Ovary (tissue), 7 donors: ENCODE measurements at regions not wholly inside any gene's neighbourhood (a gene's known extent, or its start where the extent isn't known, plus 50 kb on each side); places are given as distances from the start of the nearest gene placed in this dataset.
"Not testable (repeated sequence)": the region's sequence is repeated elsewhere in the genome, so short reads cannot be mapped to it uniquely, and the experiment has no call there.

Experiments used
- DNase-seq, 5 donors: peaks; one replicate each; pipeline ENCODE4 v3.0.0-alpha.2; 2019 to 2020
- H3K27ac ChIP-seq, 2 donors: fragments of 200-600 bp; one replicate each; pipeline versions ENCODE4 v1.5.1 to v1.8.0; 2019 to 2022
- H3K27me3 ChIP-seq: fragments of 200-600 bp; one replicate; pipeline ENCODE4 v1.8.0; 2022
- H3K36me3 ChIP-seq: fragments of 200-600 bp; sonication (generic); one replicate; pipeline ENCODE4 v1.5.1; 2019
- H3K4me1 ChIP-seq: one replicate; pipeline ENCODE4 v1.8.1; 2013; ENCODE audit warnings: mild to moderate bottlenecking, moderate library complexity; ENCODE audit not compliant: insufficient read depth
- H3K4me3 ChIP-seq: fragments of 200-600 bp; sonication (generic); one replicate; pipeline ENCODE4 v1.5.1; 2017
- H3K9me3 ChIP-seq, 2 donors: fragments of 200-600 bp in 1 of 2; sonication (generic) in 1 of 2; one replicate each; pipeline versions ENCODE4 v1.5.1 to v1.8.1; 2013 to 2019; ENCODE audit warnings: mild to moderate bottlenecking in 1 of 2, moderate library complexity in 1 of 2
- EP300 ChIP-seq: sonication (generic); formaldehyde crosslinking; IDR thresholded peaks from one replicate; pipeline ENCODE4 v1.6.1; 2017; ENCODE audit warnings: antibody characterized with exemption
- POLR2A ChIP-seq: fragments of 450-650 bp; IDR thresholded peaks from one replicate; pipeline ENCODE4 v1.6.1; 2017; ENCODE audit warnings: antibody characterized with exemption, mild to moderate bottlenecking, moderate library complexity
- WGBS, 3 donors: extraction: QIAGEN DNeasy Blood & Tissue Kit in 1 of 3; methylation state at CpG; one replicate each; pipeline versions ENCODE4 v1.1.5 to v1.1.7; 2013 to 2017; 5-methylcytosine and 5-hydroxymethylcytosine counted together
- intact Hi-C, 4 donors: fragments of 100-400 bp; cut with DNase I; formaldehyde crosslinking; loops; one replicate each; pipeline versions ENCODE4 v1.11.0 to v1.15.1; 2022 to 2023
- TF ChIP-seq, protein P1 (sequence below), 3 donors: fragments of 450-650 bp in 2 of 3; fragments of 200-600 bp in 1 of 3; IDR thresholded peaks; one replicate each; pipeline versions ENCODE4 v1.5.1 to v1.8.0; 2016 to 2022; ENCODE audit warnings: antibody characterized with exemption in 3 of 3, mild to moderate bottlenecking in 1 of 3
- donor health status: DM: no; HTN: no; CAD: no; lungs with moderate emphysema.
- donor health status: DM: no; HTN: no; CAD: no.
- donor health status: Bipolar disorder and iron deficiency.
- donor health status: DM: no; HTN: no; CAD: no.
- donor health status: DM: yes; HTN: yes; CAD: no.

DNA sequence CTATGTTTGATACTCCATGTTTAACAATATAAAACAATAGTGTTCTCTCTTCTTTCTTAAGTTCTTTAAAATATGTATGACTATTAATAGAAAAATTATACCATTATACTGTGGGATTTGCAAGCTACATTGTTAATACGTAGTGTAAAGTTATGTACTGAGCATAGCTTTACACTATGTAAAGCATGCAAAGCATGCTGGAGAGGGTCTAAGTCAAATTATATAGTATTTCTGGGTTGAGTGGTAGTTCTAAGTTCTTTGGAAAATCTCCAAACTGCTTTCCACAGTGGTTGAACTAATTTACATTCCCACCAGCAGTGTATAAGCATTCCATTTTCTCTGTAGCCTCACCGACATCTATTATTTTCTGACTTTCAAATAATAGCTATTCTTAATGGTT, 253.0 kb downstream of the RAP2B start:
- TF ChIP-seq EP300 = no peak
- no peak for TF ChIP-seq POLR2A
- TF ChIP-seq, protein P1, sequence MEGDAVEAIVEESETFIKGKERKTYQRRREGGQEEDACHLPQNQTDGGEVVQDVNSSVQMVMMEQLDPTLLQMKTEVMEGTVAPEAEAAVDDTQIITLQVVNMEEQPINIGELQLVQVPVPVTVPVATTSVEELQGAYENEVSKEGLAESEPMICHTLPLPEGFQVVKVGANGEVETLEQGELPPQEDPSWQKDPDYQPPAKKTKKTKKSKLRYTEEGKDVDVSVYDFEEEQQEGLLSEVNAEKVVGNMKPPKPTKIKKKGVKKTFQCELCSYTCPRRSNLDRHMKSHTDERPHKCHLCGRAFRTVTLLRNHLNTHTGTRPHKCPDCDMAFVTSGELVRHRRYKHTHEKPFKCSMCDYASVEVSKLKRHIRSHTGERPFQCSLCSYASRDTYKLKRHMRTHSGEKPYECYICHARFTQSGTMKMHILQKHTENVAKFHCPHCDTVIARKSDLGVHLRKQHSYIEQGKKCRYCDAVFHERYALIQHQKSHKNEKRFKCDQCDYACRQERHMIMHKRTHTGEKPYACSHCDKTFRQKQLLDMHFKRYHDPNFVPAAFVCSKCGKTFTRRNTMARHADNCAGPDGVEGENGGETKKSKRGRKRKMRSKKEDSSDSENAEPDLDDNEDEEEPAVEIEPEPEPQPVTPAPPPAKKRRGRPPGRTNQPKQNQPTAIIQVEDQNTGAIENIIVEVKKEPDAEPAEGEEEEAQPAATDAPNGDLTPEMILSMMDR (IDR thresholded peaks at IDR 0.05) = no peak
- Histone ChIP-seq H3K9me3 (no peaks in the 10 kb centered on the region), H3K27me3 (no peaks in the 10 kb centered on the region), H3K4me1 (no peaks in the 10 kb centered on the region), H3K36me3 (no peaks in the 10 kb centered on the region), H3K27ac (no peak overlapping the region), H3K4me3 (no peak overlapping the region)
- WGBS, 3 donors = 88 to 95% (median 91%) methylated on average over 2 of the region's 2 CpGs
- no peak for DNase-seq
- intact Hi-C loops = no loop called here

- no peak overlapping the region for H3K4me3 ChIP-seq
- H3K36me3 ChIP-seq = no peaks in the 10 kb centered on the region
- H3K27ac ChIP-seq = no peak overlapping the region
- WGBS, 3 donors = 82 to 92% (median 91%) methylated on average over 4 of the region's 4 CpGs
- no peaks in the 10 kb centered on the region for H3K9me3 ChIP-seq
- intact Hi-C loops = no loop called here
- no peak for DNase-seq
- H3K4me1 ChIP-seq = no peaks in the 10 kb centered on the region
- H3K27me3 ChIP-seq = no peaks in the 10 kb centered on the region
- no peak for TF ChIP-seq EP300
- TF ChIP-seq, protein P1 (IDR thresholded peaks at IDR 0.05) = no peak
- no peak for TF ChIP-seq POLR2A
These were observed 260.3 kb downstream of the RAP2B start for GRCh38 chr3:153422314-153422713.

DNA sequence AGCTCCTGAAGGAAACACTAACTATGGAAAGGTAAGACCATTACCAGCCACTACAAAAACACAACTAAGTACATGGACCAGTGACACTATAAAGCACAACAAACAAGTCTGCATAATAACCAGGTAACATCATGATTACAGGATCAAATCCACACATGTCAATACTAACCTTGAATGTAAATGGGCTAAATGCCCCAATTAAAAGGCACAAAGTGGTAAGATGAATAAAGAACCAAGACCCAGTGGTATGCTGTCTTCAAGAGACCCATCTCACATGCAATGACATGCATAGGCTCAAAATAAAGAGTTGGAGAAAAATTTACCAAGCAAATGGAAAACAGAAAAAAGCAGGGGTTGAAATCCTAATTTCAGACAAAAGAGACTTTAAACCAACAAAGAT, 261.8 kb downstream of the RAP2B start:
- H3K36me3 ChIP-seq, H3K27ac ChIP-seq, H3K9me3 ChIP-seq, DNase-seq, H3K27me3 ChIP-seq, H3K4me3 ChIP-seq, intact Hi-C loops, H3K4me1 ChIP-seq: not testable (repeated sequence)

GRCh38 chr3:153426344-153426743, 264.3 kb downstream of the RAP2B start:
- Histone ChIP-seq H3K4me1 (no peaks in the 10 kb centered on the region), H3K9me3 (no peaks in the 10 kb centered on the region), H3K4me3 (no peak overlapping the region), H3K27me3 (no peaks in the 10 kb centered on the region), H3K27ac (no peak overlapping the region), H3K36me3 (no peaks in the 10 kb centered on the region)
- TF ChIP-seq POLR2A (no peak), EP300 (no peak)
- TF ChIP-seq, protein P1 (IDR thresholded peaks at IDR 0.05) = no peak
- no peak for DNase-seq
- intact Hi-C loops = no loop called here
- WGBS, 3 donors = 79 to 96% (median 82%) methylated on average over 4 of the region's 4 CpGs

- no peak for TF ChIP-seq POLR2A
- TF ChIP-seq, protein P1 (IDR thresholded peaks at IDR 0.05) = no peak
- no peak for TF ChIP-seq EP300
- H3K27me3 ChIP-seq = no peaks in the 10 kb centered on the region
- intact Hi-C loops = no loop called here
- H3K4me3 ChIP-seq = no peak overlapping the region
- H3K36me3 ChIP-seq = no peaks in the 10 kb centered on the region
- no peak overlapping the region for H3K27ac ChIP-seq
- no peaks in the 10 kb centered on the region for H3K9me3 ChIP-seq
- H3K4me1 ChIP-seq = no peaks in the 10 kb centered on the region
- DNase-seq = no peak
- WGBS, 3 donors = 92 to 97% (median 95%) methylated on average over 1 of the region's 1 CpG
These were observed 264.8 kb downstream of the RAP2B start for GRCh38 chr3:153426803-153427202.
